Upper lobe of right lung (tissue), 1 donor: ENCODE measurements at regions not wholly inside any gene's neighbourhood (a gene's known extent, or its start where the extent isn't known, plus 50 kb on each side); places are given as distances from the start of the nearest gene placed in this dataset.

Experiments used
- ATAC-seq: fragments of 200-7000 bp; cut with Tn5 transposase; one replicate; pipeline ENCODE4 v1.9.1; 2020; ENCODE audit warnings: mild to moderate bottlenecking, moderate library complexity
- DNase-seq: peaks from one replicate; pipeline ENCODE4 v3.0.0-alpha.2; 2020
- H3K27ac ChIP-seq: fragments of 200-600 bp; one replicate; pipeline ENCODE4 v1.8.0; 2022
- H3K27me3 ChIP-seq: fragments of 200-600 bp; one replicate; pipeline ENCODE4 v1.8.0; 2022; ENCODE audit warnings: mild to moderate bottlenecking
- H3K36me3 ChIP-seq: fragments of 200-600 bp; one replicate; pipeline ENCODE4 v1.8.0; 2022
- H3K4me1 ChIP-seq: fragments of 200-600 bp; one replicate; pipeline ENCODE4 v1.8.0; 2022
- H3K4me3 ChIP-seq: fragments of 200-600 bp; one replicate; pipeline ENCODE4 v1.8.0; 2022; ENCODE audit warnings: mild to moderate bottlenecking
- H3K9me3 ChIP-seq: fragments of 200-600 bp; one replicate; pipeline ENCODE4 v1.8.0; 2022
- intact Hi-C: fragments of 100-400 bp; cut with DNase I; formaldehyde crosslinking; loops from one replicate; pipeline ENCODE4 v1.11.0; 2022
- TF ChIP-seq, protein P1 (sequence below): fragments of 200-600 bp; IDR thresholded peaks from one replicate; pipeline ENCODE4 v1.8.0; 2022; ENCODE audit warnings: antibody characterized with exemption
- donor health status: DM: no; HTN: yes; CAD: no; lungs with severe emphysema.

DNA sequence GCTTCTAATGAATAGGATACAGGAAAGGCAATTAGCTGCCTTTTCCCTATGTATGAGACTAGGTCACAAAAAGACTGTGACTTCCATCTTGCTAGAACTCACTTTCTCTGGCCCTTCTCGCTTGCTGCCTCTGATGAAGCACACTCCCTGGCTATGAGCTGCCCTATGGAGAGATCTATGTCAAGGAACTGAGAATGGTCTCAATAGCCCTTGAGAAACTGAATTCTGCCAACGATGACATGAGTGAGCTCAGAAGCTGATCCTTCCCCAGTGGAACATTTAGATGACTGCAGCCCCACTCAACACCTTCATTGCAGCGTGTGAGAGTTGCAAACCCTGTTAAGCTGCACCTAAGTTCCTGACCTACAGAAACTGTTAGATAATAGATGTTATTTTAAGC, 309.8 kb downstream of the COG6 start:
- ATAC-seq: peak; percentile 61
- Histone ChIP-seq H3K9me3 (no peaks in the 10 kb centered on the region), H3K27ac (no peak overlapping the region), H3K4me3 (no peak overlapping the region), H3K36me3 (no peaks in the 10 kb centered on the region), H3K27me3 (no peaks in the 10 kb centered on the region), H3K4me1 (no peaks in the 10 kb centered on the region)
- DNase-seq: no peak
- TF ChIP-seq, protein P1, sequence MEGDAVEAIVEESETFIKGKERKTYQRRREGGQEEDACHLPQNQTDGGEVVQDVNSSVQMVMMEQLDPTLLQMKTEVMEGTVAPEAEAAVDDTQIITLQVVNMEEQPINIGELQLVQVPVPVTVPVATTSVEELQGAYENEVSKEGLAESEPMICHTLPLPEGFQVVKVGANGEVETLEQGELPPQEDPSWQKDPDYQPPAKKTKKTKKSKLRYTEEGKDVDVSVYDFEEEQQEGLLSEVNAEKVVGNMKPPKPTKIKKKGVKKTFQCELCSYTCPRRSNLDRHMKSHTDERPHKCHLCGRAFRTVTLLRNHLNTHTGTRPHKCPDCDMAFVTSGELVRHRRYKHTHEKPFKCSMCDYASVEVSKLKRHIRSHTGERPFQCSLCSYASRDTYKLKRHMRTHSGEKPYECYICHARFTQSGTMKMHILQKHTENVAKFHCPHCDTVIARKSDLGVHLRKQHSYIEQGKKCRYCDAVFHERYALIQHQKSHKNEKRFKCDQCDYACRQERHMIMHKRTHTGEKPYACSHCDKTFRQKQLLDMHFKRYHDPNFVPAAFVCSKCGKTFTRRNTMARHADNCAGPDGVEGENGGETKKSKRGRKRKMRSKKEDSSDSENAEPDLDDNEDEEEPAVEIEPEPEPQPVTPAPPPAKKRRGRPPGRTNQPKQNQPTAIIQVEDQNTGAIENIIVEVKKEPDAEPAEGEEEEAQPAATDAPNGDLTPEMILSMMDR: no peak
- intact Hi-C loops: no loop called here

DNA sequence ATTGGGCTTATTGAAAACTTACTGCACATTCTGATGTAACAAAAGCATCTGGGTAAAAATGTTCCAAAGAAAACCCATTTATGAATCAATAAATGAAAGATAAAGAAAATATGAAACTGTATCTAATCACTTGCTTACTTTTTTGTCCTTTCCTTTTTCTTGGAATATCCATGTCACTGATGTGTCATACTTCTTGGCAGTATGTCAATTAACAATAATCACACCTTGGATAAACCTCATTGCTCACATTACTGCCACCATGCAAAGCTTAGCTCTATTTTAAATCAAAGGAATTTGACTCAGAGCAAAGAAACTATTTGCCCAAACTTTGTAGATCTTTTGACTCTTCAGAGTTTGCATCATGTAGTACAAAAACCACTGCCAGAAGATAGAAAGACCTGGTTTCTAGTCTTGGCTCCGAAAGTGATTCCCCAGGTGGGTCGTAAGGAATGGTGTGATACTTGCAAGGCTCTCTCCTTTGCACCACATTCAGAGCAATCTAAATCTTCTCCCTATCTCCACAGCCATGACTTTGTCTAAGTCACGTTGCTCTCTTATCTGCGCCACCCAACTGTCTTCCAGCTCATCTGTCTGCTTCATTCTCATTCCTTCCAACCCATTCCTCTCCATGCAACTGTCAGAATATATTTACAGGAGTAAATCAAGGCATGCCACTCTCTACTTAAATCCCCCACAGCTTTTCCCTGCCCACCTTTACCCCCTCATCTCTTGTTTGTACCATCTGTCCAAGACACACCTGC, 311.9 kb downstream of the COG6 start:
- intact Hi-C loops: no loop called here
- no peaks in the 10 kb centered on the region for H3K36me3 ChIP-seq

DNA sequence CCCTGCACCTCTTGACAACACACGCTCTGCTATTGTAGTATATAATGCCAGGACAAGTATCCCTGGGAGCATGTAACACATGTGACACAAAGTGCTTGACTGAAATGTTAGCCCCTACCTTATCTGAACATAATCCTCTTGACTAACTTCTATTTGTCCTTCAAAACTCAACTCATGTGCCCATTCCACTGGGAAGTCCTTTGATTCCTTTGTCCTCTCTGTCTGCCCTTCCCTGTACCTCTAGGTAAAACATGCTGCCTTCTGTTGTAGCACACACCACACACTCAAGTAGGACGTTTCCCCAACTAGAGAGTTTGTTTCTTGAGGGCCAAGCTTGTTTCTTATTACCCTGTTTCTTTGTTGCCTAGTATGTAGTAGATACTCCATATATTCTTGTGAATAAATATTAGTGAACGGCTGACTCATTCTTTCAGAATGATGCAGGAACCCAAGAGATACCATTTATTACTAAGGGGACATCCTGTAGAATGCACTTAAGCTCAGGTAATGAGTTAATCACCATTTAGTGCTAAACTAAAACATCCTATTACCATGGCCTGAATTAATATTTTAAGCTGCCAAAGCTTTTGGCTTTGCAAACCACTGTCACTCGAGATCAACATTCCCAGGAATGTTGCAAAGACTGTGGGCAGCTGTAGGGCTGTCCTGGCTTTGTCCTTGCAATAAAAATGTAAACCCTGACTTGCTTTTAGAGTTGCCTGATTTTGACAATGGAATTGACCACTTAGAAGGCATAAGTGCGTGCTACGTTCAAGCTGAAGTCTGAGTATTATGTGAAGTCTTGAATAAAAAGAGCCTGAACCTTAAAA, 313.4 kb downstream of the COG6 start:
- Histone ChIP-seq H3K27ac (no peak overlapping the region), H3K36me3 (no peaks in the 10 kb centered on the region), H3K27me3 (no peaks in the 10 kb centered on the region), H3K4me1 (no peaks in the 10 kb centered on the region), H3K9me3 (no peaks in the 10 kb centered on the region), H3K4me3 (no peak overlapping the region)
- intact Hi-C loops: no loop called here
- TF ChIP-seq, protein P1: no peak
- DNase-seq (no peak), ATAC-seq (no peak)

More for the DNA sequence above, 311.9 kb downstream of the COG6 start:
- H3K27me3 ChIP-seq: no peaks in the 10 kb centered on the region
- H3K4me3 ChIP-seq: no peak overlapping the region
- H3K27ac ChIP-seq: no peak overlapping the region
- DNase-seq (no peak), ATAC-seq (no peak)
- H3K4me1 ChIP-seq: no peaks in the 10 kb centered on the region
- TF ChIP-seq, protein P1: no peak
- no peaks in the 10 kb centered on the region for H3K9me3 ChIP-seq

DNA sequence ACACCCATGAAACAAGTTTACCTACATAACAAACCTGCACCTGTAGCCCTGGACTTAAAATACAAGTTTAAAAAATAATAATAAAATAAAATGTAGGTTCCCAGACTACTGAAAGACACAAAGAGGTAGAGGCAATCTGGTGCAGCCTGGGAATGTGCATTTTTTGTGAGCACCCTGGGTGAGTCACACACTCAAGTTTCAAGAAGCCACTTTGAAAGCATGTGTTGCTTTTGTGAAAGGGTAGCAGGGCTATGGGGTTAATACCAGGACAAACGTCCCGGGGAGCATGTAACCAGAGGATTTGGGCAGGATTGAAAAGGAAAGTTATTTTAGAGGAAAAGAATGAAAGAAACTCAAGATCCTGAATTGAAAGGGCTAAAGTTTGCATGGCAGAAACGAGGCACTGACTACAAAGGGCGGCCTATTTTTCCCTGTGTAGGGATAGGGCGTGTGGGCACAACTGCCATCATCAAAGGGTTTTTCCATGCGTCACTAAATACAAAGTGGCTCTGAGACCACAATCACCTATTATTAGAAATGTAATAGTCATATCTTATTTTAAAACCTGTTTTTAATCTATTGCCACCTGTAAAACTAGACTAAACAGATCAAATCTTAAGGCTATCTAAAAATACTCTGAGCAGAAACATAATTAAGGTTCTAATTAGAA, 314.9 kb downstream of the COG6 start:
- DNase-seq (no peak), ATAC-seq (no peak)
- Histone ChIP-seq H3K9me3 (no peaks in the 10 kb centered on the region), H3K4me3 (no peak overlapping the region), H3K36me3 (no peaks in the 10 kb centered on the region), H3K4me1 (no peaks in the 10 kb centered on the region), H3K27ac (no peak overlapping the region), H3K27me3 (no peaks in the 10 kb centered on the region)
- intact Hi-C loops: no loop called here
- TF ChIP-seq, protein P1: no peak

DNA sequence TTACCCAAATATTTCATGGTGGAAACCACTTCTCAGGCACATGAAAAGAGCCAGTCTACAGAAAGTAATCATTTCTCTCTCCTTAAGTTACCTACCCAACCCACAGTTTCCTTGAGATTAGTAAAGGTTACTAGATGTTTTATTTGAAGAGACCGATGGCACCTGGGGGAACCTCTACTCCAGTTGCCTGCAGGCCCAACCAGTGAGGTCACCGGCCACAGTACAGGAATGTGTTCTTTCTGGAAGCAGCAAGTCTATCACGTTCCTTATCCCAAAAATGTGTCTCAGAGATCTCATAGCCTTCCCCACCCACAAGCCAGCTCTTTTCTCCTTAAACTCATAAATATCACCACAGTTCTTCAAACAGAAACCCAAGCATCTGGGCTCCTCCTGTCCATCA, 316.1 kb downstream of the COG6 start:
- intact Hi-C loops: no loop called here
- no peaks in the 10 kb centered on the region for H3K36me3 ChIP-seq
- DNase-seq (no peak), ATAC-seq (no peak)
- no peaks in the 10 kb centered on the region for H3K27me3 ChIP-seq
- TF ChIP-seq, protein P1: no peak
- H3K4me3 ChIP-seq: no peak overlapping the region
- H3K9me3 ChIP-seq: no peaks in the 10 kb centered on the region
- no peaks in the 10 kb centered on the region for H3K4me1 ChIP-seq
- no peak overlapping the region for H3K27ac ChIP-seq
